Hepatocyte (in vitro differentiated cells): ENCODE measurements at regions not wholly inside any gene's neighbourhood (a gene's known extent, or its start where the extent isn't known, plus 50 kb on each side); places are given as distances from the start of the nearest gene placed in this dataset.
"Not testable (repeated sequence)": the region's sequence is repeated elsewhere in the genome, so short reads cannot be mapped to it uniquely, and the experiment has no call there.

Source experiments
- DNase-seq: peaks from one replicate; pipeline ENCODE4 v3.0.0-alpha.2; 2016; ENCODE audit warnings: low spot score
- H2AFZ ChIP-seq: fragments of 200-600 bp; sonication (generic); 2 replicates; pipeline ENCODE4 v1.6.0; 2016; ENCODE audit warnings: antibody characterized with exemption, mild to moderate bottlenecking
- H3K27ac ChIP-seq: fragments of 200-600 bp; sonication (generic); 2 replicates; pipeline ENCODE4 v1.5.1; 2016; ENCODE audit warnings: mild to moderate bottlenecking
- H3K27me3 ChIP-seq: fragments of 200-600 bp; sonication (generic); 2 replicates; pipeline ENCODE4 v1.6.1; 2016
- H3K36me3 ChIP-seq: fragments of 200-600 bp; sonication (generic); replicated peaks from 2 replicates; pipeline ENCODE4 v1.5.1; 2016; ENCODE audit warnings: low read depth; ENCODE audit not compliant: insufficient read depth
- H3K4me1 ChIP-seq: fragments of 200-600 bp; sonication (generic); 2 replicates; pipeline ENCODE4 v1.5.1; 2016; ENCODE audit warnings: mild to moderate bottlenecking, moderate library complexity; ENCODE audit not compliant: insufficient read depth
- H3K4me2 ChIP-seq: fragments of 200-600 bp; sonication (generic); 2 replicates; pipeline ENCODE4 v1.6.0; 2016
- H3K4me3 ChIP-seq: fragments of 200-600 bp; sonication (generic); 2 replicates; pipeline ENCODE4 v1.5.1; 2016; ENCODE audit warnings: mild to moderate bottlenecking
- H3K79me2 ChIP-seq: fragments of 200-600 bp; sonication (generic); 2 replicates; pipeline ENCODE4 v1.6.0; 2017; ENCODE audit warnings: mild to moderate bottlenecking
- H3K9me2 ChIP-seq: fragments of 200-600 bp; sonication (generic); replicated peaks from 2 replicates; pipeline ENCODE4 v1.6.0; 2017; ENCODE audit warnings: mild to moderate bottlenecking; ENCODE audit not compliant: insufficient read depth
- H3K9me3 ChIP-seq: fragments of 200-600 bp; sonication (generic); 2 replicates; pipeline ENCODE4 v1.5.1; 2016; ENCODE audit warnings: low read depth, mild to moderate bottlenecking
- H4K20me1 ChIP-seq: fragments of 200-600 bp; sonication (generic); 2 replicates; pipeline ENCODE4 v1.6.0; 2016; ENCODE audit warnings: mild to moderate bottlenecking; ENCODE audit not compliant: insufficient read depth, poor library complexity, severe bottlenecking
- EZH2 ChIP-seq: fragments of 200-600 bp; sonication (generic); IDR thresholded peaks from 2 replicates; pipeline ENCODE4 v1.6.1; 2016; ENCODE audit warnings: antibody characterized with exemption, mild to moderate bottlenecking, borderline replicate concordance
- EZH2phosphoT487 ChIP-seq: fragments of 200-600 bp; sonication (generic); IDR thresholded peaks from one replicate; pipeline ENCODE4 v1.6.1; 2018; ENCODE audit warnings: antibody characterized with exemption, mild to moderate bottlenecking, low read depth, moderate library complexity; ENCODE audit not compliant: unreplicated experiment, severe bottlenecking
- WGBS: methylation state at CpG from one replicate; pipeline ENCODE4 v1.1.6; 2016; ENCODE audit warnings: low lambda C conversion rate; ENCODE audit errors: missing lambda C conversion rate; 5-methylcytosine and 5-hydroxymethylcytosine counted together
- TF ChIP-seq, protein P1 (sequence below): fragments of 200-600 bp; sonication (generic); IDR thresholded peaks from 2 replicates; pipeline ENCODE4 v1.5.1; 2016; ENCODE audit warnings: antibody characterized with exemption, mild to moderate bottlenecking; ENCODE audit not compliant: poor library complexity

DNA sequence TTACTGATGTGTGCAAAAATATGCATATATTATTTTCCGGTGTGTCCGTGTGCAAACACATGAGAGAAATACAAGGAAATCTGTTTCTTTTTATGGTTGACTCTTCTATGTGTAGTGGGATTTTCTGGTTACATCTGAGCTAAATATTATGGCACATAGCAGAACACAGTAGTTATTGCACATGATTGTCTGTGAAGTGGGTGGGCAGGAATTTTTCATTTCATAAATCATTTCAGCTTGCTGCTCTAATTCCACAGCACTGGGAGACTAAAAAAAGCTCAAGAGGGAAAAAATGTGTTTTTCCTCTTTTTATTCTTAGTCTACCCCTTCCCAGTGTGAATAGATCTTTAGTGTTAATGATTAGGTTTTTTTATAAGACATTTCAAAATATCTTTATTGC lies 197.9 kb downstream of the MBL2 start:
- WGBS: 90% methylated on average over 2 of the region's 2 CpGs

DNA sequence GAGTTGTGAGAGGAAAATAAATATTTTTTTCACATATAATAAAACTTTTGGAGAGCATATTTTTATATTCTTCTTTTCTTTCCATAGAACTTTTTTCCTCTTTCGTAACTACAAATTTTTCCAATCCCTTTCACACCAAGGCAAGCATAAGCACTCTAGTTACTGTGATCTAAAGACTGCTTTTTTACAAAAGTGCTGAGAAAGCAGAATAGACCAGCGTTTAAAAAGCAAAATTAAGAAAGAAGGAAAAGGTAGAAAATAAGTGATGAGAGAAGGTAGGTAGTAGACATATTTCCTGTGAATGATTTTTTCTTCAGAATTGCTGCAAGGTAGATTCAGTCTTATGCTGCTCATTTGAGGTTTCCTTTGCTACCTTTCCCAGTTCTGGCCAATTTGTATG lies 195.5 kb downstream of the MBL2 start:
- no peak overlapping the region for H2AFZ ChIP-seq
- WGBS: 95% methylated on average over 2 of the region's 2 CpGs
- no peaks in the 10 kb centered on the region for H3K9me3 ChIP-seq
- H3K27me3 ChIP-seq: no peaks in the 10 kb centered on the region
- TF ChIP-seq, protein P1, sequence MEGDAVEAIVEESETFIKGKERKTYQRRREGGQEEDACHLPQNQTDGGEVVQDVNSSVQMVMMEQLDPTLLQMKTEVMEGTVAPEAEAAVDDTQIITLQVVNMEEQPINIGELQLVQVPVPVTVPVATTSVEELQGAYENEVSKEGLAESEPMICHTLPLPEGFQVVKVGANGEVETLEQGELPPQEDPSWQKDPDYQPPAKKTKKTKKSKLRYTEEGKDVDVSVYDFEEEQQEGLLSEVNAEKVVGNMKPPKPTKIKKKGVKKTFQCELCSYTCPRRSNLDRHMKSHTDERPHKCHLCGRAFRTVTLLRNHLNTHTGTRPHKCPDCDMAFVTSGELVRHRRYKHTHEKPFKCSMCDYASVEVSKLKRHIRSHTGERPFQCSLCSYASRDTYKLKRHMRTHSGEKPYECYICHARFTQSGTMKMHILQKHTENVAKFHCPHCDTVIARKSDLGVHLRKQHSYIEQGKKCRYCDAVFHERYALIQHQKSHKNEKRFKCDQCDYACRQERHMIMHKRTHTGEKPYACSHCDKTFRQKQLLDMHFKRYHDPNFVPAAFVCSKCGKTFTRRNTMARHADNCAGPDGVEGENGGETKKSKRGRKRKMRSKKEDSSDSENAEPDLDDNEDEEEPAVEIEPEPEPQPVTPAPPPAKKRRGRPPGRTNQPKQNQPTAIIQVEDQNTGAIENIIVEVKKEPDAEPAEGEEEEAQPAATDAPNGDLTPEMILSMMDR: no peak
- no peak for TF ChIP-seq EZH2
- TF ChIP-seq EZH2phosphoT487: no peak
- H3K36me3 ChIP-seq: no peaks in the 10 kb centered on the region
- no peak overlapping the region for H3K27ac ChIP-seq
- H3K4me2 ChIP-seq: no peak overlapping the region
- DNase-seq: no peak
- no peak overlapping the region for H3K4me3 ChIP-seq
- H3K4me1 ChIP-seq: no peaks in the 10 kb centered on the region
- no peaks in the 10 kb centered on the region for H4K20me1 ChIP-seq
- no peaks in the 10 kb centered on the region for H3K9me2 ChIP-seq
- no peaks in the 10 kb centered on the region for H3K79me2 ChIP-seq

More for the DNA sequence above, 197.9 kb downstream of the MBL2 start:
- Histone ChIP-seq H3K4me1 (no peaks in the 10 kb centered on the region), H3K9me2 (no peaks in the 10 kb centered on the region), H2AFZ (no peak overlapping the region), H4K20me1 (no peaks in the 10 kb centered on the region), H3K9me3 (no peaks in the 10 kb centered on the region), H3K27ac (no peak overlapping the region), H3K36me3 (no peaks in the 10 kb centered on the region), H3K4me2 (no peak overlapping the region), H3K27me3 (no peaks in the 10 kb centered on the region), H3K4me3 (no peak overlapping the region), H3K79me2 (no peaks in the 10 kb centered on the region)
- no peak for DNase-seq
- TF ChIP-seq, protein P1: no peak
- TF ChIP-seq EZH2: no peak
- no peak for TF ChIP-seq EZH2phosphoT487

DNA sequence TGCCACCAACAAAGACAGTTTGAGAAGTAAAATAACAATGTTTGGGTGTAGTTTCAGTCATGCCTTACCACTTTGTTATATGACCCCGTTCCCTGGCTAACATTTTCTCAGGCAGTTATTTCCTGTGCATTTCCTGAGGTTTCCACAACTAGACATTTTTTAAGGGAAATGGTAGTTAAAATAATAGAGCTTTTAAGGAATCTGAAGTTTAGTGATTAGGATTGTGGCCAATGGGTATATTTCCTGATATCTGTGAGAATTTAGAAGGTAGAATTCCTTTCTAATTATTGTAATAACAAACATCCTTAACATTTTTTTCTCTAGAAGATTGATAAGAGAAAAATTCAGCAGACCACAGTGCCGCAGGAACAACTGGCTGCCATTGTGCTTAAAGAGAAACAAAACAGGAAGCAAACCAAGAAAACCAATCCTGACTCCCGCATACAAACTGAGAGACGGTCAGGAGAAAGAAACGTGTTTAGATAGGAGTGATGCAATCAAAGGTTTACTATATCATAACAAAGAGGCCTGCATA lies 193.6 kb downstream of the MBL2 start:
- Histone ChIP-seq H3K36me3 (no peaks in the 10 kb centered on the region), H3K9me2 (no peaks in the 10 kb centered on the region), H3K4me1 (no peaks in the 10 kb centered on the region), H3K4me2 (peak overlapping the region; percentile 34), H2AFZ (peak overlapping the region; percentile 29), H3K4me3 (no peak overlapping the region), H3K79me2 (no peaks in the 10 kb centered on the region), H3K27ac (peak overlapping the region; percentile 17), H3K9me3 (no peaks in the 10 kb centered on the region), H3K27me3 (no peaks in the 10 kb centered on the region), H4K20me1 (no peaks in the 10 kb centered on the region)
- DNase-seq: no peak
- 49% methylated on average over 5 of the region's 5 CpGs for WGBS
- no peak for TF ChIP-seq EZH2phosphoT487
- TF ChIP-seq, protein P1: no peak
- TF ChIP-seq EZH2: no peak

DNA sequence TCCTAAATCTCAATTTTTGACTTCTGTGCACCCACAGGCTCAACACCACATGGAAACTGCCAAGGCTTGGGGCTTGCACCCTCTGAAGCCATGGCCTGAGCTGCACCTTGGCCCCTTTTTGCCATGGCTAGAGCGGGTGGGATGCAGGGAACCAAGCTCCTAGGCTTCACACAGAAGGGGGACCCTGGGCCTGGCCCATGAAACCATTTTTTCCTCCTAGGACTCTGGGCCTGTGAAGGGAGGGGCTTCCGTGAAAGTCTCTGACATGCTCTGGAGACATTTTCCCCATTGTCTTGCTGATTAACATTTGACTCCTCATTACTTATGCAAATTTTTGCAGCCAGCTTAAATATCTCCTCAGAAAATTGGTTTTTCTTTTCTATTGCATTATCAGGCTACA lies 190.9 kb downstream of the MBL2 start:
- H3K36me3 ChIP-seq, H3K4me3 ChIP-seq: not testable (repeated sequence)
- WGBS: 89% methylated on average over 2 of the region's 2 CpGs

More for the DNA sequence above, 190.9 kb downstream of the MBL2 start:
- DNase-seq, H4K20me1 ChIP-seq, H3K4me1 ChIP-seq, H3K27ac ChIP-seq, H3K9me3 ChIP-seq, H3K9me2 ChIP-seq, H3K27me3 ChIP-seq, H2AFZ ChIP-seq, H3K79me2 ChIP-seq, H3K4me2 ChIP-seq: not testable (repeated sequence)
